Tibial nerve (tissue), 3 donors: ENCODE measurements at regions not wholly inside any gene's neighbourhood (a gene's known extent, or its start where the extent isn't known, plus 50 kb on each side); places are given as distances from the start of the nearest gene placed in this dataset.

Experiments used
- POLR2A ChIP-seq, 2 donors: fragments of 450-650 bp; IDR thresholded peaks; one replicate each; pipeline ENCODE4 v1.6.1; 2017; ENCODE audit warnings: antibody characterized with exemption in 2 of 2, mild to moderate bottlenecking in 2 of 2, moderate library complexity in 2 of 2
- TF ChIP-seq, protein P1 (sequence below), 5 experiments: fragments of 200-600 bp in 3 of 5; fragments of 450-650 bp in 2 of 5; sonication (generic) in 3 of 5; IDR thresholded peaks; one replicate each; pipeline ENCODE4 v1.5.1; 2016 to 2019; ENCODE audit warnings: antibody characterized with exemption in 5 of 5, mild to moderate bottlenecking in 3 of 5, moderate library complexity in 2 of 5

DNA sequence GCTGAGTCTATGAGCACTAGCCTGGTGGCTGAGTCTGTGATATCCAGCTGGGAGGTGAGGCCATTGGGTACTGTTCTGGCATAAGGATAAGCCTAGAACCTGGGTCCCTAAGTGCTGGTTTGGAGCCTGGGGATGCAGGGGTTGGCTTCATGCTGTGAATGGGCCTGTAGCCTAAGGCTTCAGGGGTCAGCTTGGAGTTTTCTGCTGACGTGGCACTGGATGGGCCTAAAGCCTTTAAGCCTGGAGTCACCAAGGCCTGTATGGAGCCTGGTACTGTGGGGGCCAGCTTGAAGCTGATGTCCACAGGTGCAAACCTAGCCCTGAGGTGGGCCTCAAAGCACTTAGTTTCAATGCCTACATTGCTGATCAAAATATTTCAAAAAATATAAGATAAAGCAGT lies 979.6 kb upstream of the POU3F4 start:
- TF ChIP-seq POLR2A (IDR thresholded peaks at IDR 0.05), result no peak
- TF ChIP-seq, protein P1, sequence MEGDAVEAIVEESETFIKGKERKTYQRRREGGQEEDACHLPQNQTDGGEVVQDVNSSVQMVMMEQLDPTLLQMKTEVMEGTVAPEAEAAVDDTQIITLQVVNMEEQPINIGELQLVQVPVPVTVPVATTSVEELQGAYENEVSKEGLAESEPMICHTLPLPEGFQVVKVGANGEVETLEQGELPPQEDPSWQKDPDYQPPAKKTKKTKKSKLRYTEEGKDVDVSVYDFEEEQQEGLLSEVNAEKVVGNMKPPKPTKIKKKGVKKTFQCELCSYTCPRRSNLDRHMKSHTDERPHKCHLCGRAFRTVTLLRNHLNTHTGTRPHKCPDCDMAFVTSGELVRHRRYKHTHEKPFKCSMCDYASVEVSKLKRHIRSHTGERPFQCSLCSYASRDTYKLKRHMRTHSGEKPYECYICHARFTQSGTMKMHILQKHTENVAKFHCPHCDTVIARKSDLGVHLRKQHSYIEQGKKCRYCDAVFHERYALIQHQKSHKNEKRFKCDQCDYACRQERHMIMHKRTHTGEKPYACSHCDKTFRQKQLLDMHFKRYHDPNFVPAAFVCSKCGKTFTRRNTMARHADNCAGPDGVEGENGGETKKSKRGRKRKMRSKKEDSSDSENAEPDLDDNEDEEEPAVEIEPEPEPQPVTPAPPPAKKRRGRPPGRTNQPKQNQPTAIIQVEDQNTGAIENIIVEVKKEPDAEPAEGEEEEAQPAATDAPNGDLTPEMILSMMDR (IDR thresholded peaks at IDR 0.05), result no peak
